ENCODE measurements at regions not wholly inside any gene's neighbourhood (a gene's known extent, or its start where the extent isn't known, plus 50 kb on each side); places are given as distances from the start of the nearest gene placed in this dataset.
"Not testable (repeated sequence)": the region's sequence is repeated elsewhere in the genome, so short reads cannot be mapped to it uniquely, and the experiment has no call there.

DNA sequence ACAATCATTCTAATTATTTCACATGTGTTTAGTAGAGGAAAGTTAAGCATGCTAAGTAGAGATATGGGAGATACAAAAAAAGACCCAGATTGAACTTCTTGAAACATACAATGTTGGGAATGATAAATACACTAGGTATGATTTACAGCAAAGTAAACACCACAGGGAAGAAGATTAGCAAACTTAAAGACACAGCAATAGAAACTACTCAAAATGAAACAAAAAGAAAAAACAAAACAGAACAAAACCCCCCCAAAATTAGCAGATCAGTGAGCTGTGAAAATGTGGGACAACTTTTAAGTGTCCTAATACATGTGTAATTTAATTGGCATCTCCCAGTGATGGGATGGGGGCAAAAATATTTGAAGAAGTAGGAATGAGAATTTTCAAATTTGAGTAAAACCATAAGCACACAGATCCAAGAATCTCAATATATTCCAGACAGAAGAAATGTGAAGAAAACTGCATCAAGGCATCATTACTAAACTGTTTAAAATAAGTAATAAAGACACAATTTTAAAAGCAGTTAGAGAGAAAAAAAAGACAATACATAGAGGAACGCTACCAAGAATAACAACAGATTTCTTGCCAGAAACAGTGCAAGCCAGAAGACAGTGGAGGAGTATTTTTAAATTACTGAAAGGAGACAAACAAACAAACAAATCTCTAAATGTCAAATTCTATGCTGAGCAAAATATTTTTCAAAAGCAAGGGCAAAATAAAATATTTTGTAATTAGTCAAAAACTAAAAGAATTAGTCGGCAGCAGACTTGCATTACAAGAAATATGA, 473.7 kb downstream of the QKI start:
- no peak for DNase-seq

DNA sequence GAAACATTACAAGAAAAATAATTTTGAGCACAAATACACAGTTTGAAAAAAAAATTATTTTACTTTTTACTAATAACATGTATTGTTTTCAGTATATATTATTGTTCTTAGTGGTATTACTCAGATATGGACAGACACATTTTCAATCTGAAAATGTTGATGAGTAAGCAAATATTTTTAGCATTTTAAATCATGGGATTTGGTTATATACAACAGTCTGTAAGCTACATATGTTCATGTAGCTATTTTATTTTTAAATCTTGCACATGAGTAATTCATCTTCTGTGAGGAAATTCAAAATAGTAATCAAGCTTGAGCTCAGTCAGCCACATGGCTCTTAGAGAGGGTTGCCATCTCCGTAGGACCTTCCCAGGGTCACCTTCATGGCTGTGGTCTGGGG, 471.9 kb downstream of the QKI start:
- no peak for DNase-seq

DNA sequence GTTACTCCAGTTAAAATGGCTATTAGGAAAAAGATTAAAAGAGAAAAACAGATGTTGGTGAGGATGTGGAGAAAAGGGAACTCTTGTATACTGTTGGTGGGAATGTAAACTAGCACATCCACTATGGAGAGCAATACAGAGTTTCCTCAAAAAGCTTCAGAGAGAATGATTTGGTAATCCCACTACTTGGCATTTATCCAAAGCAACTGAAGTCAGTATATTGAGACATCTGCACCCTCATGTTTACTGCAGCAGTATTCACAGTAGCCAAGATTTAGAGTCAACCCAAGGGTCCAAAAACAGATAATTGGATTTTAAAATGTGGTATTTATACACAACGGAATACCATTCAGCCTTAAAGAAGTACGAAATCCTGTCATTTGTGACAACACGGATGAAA, 469.5 kb downstream of the QKI start:
- DNase-seq = no peak

DNA sequence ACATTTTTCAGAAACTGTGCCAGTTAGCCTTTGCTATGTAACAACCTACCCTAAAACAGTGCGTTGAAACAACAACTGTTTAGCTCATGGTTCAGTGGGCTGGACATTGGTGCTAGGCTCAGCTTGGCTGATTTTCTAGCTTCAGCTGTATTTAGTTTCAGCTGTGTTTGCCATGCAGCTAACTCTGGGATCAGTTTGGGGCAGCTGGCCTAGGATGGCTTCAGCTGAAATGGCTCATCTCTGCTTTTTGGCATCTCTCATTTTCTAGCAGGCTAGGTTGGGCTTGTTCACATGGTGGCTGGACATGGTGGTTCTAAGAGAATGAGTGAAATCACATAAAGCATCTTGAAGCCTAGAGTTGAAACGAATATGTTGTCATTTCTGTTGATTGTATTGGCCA, 464.2 kb downstream of the QKI start:
- no peak for DNase-seq

DNA sequence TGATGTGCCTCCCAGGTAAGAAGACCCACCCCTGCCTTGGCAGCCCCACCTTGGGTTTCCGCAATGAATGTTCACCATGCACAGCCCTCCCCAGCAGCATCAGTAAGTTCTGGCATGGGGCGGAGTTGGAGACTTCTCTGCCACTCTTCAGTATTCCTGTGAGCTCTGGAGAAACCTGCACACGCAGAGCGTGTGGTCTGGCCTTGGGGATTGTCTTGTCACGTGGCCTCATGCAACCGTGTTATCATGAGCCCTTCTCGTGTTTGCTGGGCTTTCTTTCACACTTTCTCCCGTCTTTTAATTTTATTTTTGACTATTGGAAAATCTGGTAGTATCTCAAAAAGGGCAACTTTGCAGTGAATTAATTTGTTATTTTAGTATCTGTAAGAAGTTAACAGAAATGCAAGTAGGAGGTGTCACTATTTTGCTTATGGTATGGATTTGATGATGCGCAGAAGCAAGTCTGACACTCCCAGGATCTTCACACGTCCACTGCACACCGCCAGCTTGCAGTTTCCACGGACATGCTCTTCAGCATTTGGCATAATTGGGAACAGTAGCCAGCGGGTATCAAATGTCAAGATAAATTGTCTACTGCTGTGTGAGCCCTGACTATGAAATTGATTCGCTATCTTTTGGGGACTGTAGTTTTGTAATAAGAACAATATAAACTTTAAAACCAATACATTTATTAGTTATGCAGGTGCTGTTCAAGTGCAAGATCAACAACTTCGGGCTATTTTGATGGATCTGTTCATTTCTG, 463.5 kb downstream of the QKI start:
- DNase-seq = no peak

DNA sequence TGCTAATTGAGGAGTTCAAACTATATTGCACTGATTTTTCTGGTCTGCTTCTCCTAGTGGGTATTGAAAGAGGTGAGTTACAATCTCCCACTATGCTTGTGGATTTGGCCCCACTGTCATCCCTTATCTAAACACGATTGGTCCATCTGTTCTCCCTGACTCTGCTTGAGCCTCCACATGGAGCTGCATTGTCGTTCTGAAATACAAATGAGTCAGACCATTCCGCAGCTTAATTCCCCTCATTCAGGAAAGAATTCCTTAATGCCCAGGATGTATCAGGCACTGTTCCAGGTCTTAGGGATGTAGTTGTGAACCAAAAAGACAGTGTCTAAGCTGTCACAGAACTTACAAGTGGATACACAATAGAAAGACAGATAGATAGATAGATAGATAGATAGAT, 461.9 kb downstream of the QKI start:
- no peak for DNase-seq

DNA sequence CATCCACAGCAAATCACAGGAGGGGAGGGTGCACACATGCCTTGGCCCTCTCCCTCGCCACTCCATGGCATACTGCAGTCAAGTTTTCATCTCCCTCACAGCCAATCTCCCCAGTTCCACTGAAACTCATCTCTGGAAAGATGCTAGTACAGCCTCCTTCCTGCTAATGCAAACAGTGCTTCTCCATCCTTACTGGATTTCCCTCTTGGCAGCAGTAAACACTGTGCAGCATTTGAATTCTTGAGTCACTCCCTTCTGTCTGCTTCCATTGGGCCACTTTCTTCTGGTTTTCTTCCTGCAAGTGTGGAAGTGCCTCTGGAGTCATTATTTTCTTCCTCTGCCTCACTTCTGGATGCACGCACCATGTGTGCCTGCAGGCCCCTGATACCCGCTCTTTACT, 460.3 kb downstream of the QKI start:
- DNase-seq = no peak

DNA sequence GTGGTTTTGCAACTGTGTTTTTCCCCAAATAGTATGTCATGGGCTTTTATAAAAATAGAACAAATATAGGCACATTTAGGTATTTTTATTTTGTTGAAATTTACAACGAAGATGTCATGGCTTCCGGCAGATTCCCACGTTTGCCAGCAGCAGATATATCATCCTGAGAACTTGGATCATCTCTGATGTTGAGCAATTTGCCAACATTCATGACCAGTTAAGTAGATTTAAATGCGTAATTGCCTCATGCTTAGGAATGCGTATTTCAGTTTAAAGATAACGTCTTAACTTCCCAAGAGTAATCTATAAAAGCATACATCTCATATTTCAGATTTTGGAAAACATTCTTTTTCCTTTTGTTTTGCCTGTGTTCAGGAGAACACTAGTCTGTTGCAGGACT, 457.8 kb downstream of the QKI start:
- no peak for DNase-seq

DNA sequence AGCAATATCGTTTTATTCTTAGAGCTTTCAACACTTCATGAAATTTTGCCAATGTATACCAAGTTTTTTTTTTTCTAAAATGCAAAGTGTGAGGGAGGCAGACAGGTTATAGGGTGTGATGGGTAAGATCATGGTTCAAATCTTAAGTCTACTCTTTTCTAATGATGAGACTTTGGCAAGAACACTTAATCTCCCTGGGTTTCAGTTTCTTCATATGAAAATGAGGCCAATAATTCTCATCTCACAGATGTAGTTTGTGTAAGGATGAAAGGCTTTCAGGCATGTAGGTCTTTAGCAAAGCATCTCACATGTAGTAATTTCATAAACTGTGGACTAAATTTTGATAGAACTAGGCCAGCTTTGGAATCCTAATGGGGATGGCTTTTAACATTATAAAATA, 457.1 kb downstream of the QKI start:
- DNase-seq = no peak

DNA sequence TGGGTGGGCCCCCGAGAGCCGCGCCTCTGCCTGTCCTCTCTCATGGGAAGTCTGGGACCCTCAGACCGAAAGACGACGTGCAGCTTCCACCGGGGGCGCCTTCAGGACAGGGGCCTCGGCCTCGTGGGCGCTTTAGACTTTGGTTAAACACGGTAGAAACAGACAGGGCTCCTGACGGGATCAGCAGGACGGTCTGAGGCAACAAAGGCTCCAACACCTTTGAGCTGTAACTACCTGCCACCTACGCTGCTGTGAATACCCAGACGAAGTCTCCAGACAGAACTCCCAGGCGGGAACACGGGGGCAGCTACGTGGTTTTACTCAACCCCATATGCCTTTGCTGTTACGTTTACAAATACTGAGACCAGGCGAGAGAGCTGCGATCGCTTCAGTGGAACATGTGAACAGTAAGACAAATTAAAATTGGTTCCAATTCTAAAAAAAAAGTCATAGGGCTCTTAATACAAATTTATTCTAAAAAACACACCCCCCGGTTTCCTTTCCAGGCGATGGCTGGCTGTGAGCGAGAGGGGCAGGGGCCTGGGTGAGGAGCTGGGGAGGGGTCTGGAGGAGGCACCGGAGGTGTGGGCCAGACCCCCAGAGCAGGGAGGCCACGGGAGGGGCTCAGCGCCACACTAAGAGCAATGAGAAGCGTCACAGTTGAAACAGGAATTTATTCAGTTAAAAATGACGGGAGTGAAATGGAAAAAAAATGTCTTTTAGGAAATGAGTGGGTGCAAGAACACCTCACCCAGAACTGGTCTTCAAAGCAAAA, 453.2 kb downstream of the QKI start:
- DNase-seq = no peak

DNA sequence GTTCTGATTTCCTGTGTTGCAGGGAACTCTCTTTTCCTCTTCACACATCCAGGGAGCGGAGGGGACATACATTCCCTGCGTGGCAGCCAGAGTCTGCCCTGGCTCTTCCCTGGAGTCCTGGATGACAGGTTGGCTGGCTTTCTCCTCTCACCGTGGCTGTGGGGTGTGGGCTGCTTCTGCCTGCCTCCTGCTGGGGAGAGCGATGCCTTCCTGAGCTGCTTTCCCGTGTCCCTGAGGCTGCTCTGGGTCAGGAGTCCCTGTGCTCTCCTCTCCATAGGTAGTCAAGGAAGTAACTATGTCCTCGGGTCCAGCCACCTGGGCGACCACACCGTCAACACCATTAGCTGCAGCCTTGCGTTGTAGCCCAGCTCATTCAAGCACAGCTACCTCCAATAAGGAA, 451.7 kb downstream of the QKI start:
- no peak for DNase-seq

DNA sequence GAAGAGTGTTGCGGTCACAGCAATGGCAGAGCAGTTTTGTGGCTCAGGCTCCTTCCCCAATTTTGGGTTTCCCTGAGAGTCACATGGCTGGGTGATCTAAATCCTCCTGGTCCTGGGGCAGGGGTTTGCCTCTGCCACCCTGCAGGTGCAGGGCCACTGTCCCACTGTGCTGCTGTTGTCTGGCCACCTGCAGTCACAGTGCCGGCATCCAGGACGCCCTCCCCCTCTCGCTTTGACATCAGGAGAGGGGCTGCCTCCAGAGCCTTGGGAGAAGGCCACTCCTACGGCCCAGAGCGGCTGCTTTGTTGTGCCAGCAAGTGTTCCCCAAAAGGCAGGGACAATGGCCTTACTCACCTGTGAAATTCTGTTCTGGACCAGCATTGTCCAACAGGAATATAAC, 449.0 kb downstream of the QKI start:
- DNase-seq = no peak

DNA sequence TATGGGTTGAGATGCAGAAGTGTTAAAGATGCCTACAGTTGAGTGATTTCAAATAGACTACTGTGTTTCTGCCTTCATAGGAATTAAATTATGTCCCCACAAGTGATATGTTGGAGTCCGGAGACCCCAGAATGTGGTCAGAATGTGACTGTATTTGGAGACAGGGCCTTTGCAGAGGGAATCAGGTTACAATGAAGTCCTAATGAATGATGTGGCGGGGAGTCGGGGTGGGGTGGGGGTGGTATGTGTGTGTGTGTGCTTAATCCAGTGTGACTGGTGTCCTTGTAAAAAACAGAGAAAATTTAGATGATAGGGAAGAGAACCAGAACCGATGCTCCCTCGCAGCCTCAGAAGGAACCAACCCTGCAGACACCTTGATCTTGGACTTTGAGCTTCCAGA, 448.2 kb downstream of the QKI start:
- DNase-seq = no peak

DNA sequence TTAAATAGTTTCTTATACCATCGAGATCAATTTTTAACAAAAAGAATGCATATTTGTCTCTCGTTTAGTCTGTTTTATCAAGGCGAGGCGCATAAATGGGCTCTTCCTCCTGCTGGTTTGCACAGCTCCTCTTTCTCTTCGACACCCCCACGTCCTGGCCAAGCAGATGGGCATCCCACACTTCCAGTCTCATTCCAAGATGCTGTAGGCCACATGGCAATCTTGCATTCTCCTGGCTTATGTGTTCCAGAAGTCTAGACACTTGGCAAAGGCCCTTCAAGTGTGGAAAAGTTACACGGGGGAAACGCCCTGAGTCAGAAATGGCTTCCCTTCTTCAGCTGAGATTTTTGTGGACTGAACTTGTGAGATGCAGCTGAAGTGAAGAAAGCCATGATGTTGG, 447.1 kb downstream of the QKI start:
- no peak for DNase-seq

DNA sequence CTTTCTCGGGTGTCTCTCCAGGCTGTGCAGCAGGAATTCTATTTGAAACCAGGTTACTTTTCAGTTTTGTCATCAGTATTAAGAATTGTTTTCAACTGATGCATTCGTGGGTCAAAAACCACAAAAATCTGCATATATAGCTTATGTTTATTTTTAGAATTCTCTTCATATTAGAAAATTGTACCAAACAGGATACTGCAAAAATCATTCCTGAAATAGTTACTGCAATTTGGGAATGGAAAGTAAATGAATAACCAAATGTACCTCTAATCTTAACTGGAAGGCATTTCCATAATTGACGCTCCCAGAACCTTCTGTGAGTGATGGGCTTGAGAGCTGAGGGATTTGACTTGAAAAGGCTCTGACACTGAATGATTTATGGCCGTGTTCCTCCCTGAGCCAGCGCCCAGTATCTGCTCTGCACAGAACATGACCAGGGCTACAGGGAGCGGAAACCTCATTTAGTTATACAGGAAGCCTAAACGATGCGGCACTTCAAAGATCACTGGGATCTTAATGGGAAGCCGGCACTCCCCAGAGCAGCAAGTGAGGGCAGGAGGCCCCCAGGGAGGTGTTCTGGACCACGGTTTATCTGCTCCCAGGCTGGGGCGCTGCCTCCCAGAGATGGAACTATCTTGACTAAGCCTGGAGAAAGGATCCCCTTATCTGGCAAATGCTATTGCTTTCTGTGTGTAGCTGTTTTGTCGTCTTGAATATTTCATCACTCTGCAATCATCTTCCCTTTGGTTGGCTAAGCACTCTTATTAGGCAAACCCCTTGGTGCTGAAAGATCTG, 446.0 kb downstream of the QKI start:
- no peak for DNase-seq

DNA sequence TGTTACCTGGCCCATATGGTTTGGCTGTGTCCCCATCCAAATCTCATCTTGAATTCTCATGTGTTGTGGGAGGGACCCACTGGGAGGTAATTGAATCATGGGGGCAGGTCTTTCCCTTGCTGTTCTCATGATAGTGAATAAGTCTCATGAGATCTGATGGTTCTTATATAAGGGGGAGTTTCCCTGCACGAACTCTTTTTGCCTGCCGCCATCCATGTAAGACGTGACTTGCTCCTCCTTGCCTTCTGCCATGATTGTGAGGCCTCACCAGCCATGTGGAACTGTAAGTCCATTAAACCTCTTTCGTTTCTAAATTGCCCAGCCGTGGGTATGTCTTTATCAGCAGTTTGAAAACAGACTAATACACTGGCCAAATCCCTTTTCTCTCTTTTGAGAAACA, 444.4 kb downstream of the QKI start:
- not testable (repeated sequence) for DNase-seq

DNA sequence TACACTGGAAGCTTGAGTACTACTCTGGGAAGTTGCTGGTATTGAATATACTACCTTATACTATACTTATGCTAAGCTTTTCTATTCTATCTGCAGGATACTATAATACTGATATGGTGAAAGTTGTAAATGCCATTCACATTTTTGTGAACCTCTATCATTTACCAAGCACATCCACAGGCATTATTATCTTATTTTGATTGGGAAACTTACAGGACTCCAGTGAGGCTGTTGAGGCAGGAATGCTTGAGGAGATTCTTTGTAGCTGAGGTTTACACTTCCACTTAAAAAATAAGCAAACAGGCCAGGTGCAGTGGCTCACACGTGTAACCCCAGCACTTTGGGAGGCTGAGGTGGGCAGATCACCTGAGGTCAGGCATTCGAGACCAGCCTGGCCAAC, 442.9 kb downstream of the QKI start:
- no peak for DNase-seq

DNA sequence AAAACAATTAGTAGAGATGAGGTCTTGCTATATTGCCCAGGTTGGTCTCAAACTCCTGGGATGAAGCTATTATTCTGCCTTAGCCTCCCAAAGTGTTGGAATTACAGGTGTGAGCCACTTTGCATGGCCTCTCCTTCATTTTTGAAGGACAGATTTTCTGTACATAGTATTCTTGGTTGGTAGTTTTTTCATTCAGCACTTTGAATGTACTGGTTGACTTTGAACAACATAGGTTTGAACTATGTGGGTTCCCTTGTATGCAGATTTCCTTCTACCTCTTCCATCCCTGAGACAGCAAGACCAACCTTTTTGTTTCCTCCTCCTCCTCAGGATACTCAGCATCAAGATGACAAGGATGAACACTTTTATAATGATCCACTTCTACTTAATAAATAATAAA, 436.4 kb downstream of the QKI start:
- no peak for DNase-seq

DNA sequence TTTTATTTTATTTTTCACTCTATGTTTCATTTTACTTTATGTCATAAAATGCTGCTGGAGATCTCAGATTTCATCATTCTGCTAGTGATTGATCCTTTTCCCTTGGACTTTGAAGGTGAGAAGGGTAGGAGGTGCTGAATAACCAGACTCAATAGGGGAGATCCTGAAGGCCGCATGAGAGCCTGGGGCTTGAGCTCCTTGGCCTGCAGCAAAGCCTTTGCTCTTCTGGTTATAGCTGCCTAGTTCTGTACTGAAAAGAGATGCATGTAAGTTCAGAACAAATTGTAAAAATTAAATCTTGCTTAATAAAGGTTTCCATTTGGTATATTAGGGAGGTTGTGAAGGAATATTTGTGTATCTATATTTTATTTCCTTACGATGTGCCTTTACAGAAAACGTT, 430.2 kb downstream of the QKI start:
- no peak for DNase-seq

DNA sequence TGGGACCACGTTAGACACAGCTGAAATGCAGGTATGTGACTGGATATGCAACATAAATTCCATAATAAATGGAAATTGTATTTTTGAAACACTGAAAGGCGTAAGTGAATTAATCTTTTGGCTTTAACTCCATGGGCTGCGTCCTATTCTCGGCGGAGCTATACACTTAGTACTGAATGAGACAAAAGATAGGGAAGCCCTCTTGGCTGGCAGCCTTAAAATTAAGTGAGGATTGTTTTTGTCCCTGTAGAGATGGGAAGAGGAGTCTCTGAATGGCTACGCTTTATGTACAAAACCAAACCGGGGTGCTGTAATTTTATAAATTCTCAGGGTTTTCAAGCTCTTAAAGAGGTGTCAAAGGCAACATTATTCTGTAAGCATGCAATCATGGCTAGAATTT, 429.8 kb downstream of the QKI start:
- no peak for DNase-seq

DNA sequence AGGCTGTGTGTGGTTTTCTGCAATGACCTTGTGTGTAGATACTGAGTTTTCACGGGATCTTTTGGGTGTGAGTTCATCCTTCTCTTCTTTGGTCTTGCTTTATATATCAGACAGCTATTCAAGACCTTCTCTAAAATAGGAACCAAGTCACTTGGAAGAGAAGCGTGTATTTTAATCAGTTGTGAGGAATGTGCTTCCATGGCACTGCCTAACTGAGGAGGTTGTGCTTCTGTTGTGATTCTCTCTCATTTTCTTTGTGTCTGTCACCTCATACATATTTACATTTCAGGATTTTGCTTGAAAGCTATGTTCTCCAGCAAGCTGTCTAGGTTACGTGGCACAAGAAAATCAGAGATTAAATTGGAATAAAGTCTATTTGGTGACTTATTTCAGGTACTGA, 428.7 kb downstream of the QKI start:
- no peak for DNase-seq

DNA sequence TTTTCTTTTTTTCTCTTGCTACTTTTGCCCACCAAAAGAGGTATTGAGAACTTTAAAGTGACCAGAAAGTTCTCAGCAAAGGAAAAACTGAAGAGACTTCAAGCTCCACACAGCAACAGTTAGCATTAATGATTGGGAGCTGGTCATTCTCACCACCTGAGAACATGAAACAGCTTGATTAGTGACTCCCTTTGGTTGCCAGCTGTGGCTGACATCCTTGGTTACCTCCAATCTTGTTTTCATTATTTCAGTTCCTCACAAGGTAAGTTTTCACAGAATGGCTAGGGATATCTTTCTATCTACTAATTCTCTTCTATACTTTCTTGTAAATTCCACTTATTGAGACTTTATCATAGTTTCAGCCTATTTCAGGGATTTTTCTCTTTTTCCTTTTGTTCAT, 427.9 kb downstream of the QKI start:
- DNase-seq = no peak

DNA sequence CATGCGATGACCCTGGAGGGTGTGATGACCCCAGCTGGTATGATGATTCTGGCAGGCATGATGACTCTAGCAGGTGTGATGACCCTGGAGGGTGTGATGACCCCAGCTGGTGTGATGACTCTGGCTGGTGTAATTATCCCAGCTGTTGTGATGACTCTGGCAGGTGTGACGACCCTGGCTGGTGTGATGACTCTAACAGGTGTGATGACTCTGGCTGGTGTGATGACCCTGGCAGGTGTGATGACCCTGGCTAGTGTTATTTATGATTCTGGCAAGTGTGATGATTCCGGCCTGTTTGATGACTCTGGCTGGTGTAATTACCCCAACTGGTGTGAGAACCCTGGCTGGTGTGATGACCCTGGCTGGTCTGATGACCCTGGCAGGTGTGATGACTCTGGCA, 427.2 kb downstream of the QKI start:
- DNase-seq = no peak
